H1 (cell line): ENCODE measurements at regions not wholly inside any gene's neighbourhood (a gene's known extent, or its start where the extent isn't known, plus 50 kb on each side); places are given as distances from the start of the nearest gene placed in this dataset.

Experiments
- CTCF ChIA-PET: fragments of 300-600 bp; sonication (Branson Sonifier 250); formaldehyde crosslinking; loops from one replicate; lab custom pipeline; 2021; ENCODE audit not compliant: partially characterized antibody; lab: Charles Lee
- POLR2A ChIA-PET: fragments of 300-600 bp; sonication (Branson Sonifier 250); formaldehyde crosslinking; loops from one replicate; lab custom pipeline; 2021; ENCODE audit warnings: inconsistent platforms; ENCODE audit not compliant: partially characterized antibody; lab: Charles Lee
- DNase-seq, 2 experiments: peaks; one replicate each; pipeline versions ENCODE4 v3.0.0 to v3.0.0-alpha.2; 2010 to 2022; ENCODE audit warnings: low spot score in 2 of 2, low read depth in 1 of 2, mixed read lengths in 1 of 2
- FAIRE-seq: peaks from 2 replicates; lab custom pipeline; 2011; peaks lifted over from hg19 to GRCh38; lab: Jason Lieb, UNC
- H2AFZ ChIP-seq: 2 replicates; pipeline ENCODE4 v1.8.1; 2012; ENCODE audit warnings: low read length, inconsistent platforms
- H2AK5ac ChIP-seq: 2 replicates; pipeline ENCODE4 v1.6.1; 2013; ENCODE audit warnings: low read depth, low read length
- H2BK120ac ChIP-seq: replicated peaks from 2 replicates; pipeline ENCODE3; 2013; ENCODE audit warnings: low read depth, low read length, inconsistent platforms
- H2BK12ac ChIP-seq: 2 replicates; pipeline ENCODE4 v1.6.1; 2013; ENCODE audit warnings: low read depth, low read length
- H2BK15ac ChIP-seq: 2 replicates; pipeline ENCODE4 v1.6.1; 2013; ENCODE audit warnings: low read length
- H2BK20ac ChIP-seq: 2 replicates; pipeline ENCODE4 v1.6.1; 2013; ENCODE audit warnings: low read length
- H2BK5ac ChIP-seq: 2 replicates; pipeline ENCODE4 v1.6.1; 2013; ENCODE audit warnings: low read depth, low read length
- H3K14ac ChIP-seq: 2 replicates; pipeline ENCODE4 v1.6.1; 2013; ENCODE audit warnings: inconsistent platforms; ENCODE audit not compliant: insufficient read length
- H3K18ac ChIP-seq: 2 replicates; pipeline ENCODE4 v1.6.1; 2013; ENCODE audit warnings: low read length; ENCODE audit errors: extremely low read depth
- H3K23ac ChIP-seq: 2 replicates; pipeline ENCODE4 v1.6.1; 2013; ENCODE audit warnings: inconsistent platforms; ENCODE audit not compliant: insufficient read length
- H3K23me2 ChIP-seq: 2 replicates; pipeline ENCODE4 v1.6.1; 2013; ENCODE audit warnings: low read depth, low read length
- H3K27ac ChIP-seq: 2 replicates; pipeline ENCODE4 v1.6.1; 2011; ENCODE audit warnings: low read depth, low read length, inconsistent platforms
- H3K27me3 ChIP-seq, 4 experiments: replicated peaks in 1 of 4; 1 replicate in 1 of 4; 2 replicates in 3 of 4; pipeline versions ENCODE4 v1.6.1 to v1.8.1; 2011 to 2013; ENCODE audit warnings: low read length in 3 of 4, mild to moderate bottlenecking in 3 of 4, inconsistent platforms in 2 of 4, mixed read lengths in 2 of 4, moderate library complexity in 1 of 4; ENCODE audit not compliant: control insufficient read depth in 3 of 4, insufficient read depth in 3 of 4; ENCODE audit errors: extremely low read depth in 1 of 4
- H3K36me3 ChIP-seq, 4 experiments: 2 replicates each; pipeline versions ENCODE4 v1.6.1 to v1.8.1; 2011 to 2013; ENCODE audit warnings: mild to moderate bottlenecking in 4 of 4, low read length in 3 of 4, moderate library complexity in 2 of 4, control low read depth in 1 of 4, inconsistent platforms in 1 of 4; ENCODE audit not compliant: insufficient read depth in 4 of 4, control insufficient read depth in 2 of 4
- H3K4ac ChIP-seq: replicated peaks from 2 replicates; pipeline ENCODE3; 2013; ENCODE audit warnings: low read length, low read depth, mixed read lengths, inconsistent platforms; ENCODE audit not compliant: insufficient read length
- H3K4me1 ChIP-seq, 4 experiments: replicated peaks in 1 of 4; 1 replicate in 1 of 4; 2 replicates in 3 of 4; pipeline versions ENCODE4 v1.6.1 to v1.8.1; 2011 to 2013; ENCODE audit warnings: low read length in 3 of 4, inconsistent platforms in 2 of 4, mixed read lengths in 1 of 4; ENCODE audit not compliant: insufficient read depth in 4 of 4, control insufficient read depth in 3 of 4
- H3K4me2 ChIP-seq, 2 experiments: 2 replicates each; pipeline versions ENCODE4 v1.6.1 to v1.8.1; 2011 to 2013; ENCODE audit warnings: low read depth in 2 of 2, low read length in 2 of 2, control low read depth in 1 of 2, inconsistent platforms in 1 of 2, mild to moderate bottlenecking in 1 of 2; ENCODE audit not compliant: insufficient read depth in 1 of 2
- H3K4me3 ChIP-seq, 4 experiments: fragments of 200-600, 300-600 bp in 1 of 4; sonication (generic), shearing (Covaris generic), sonication (Bioruptor Twin) in 1 of 4; 2 replicates each; pipeline versions ENCODE4 v1.5.1 to v1.8.1; 2011 to 2016; ENCODE audit warnings: low read length in 4 of 4, low read depth in 3 of 4, control low read depth in 2 of 4, inconsistent platforms in 2 of 4, mild to moderate bottlenecking in 2 of 4, mixed read lengths in 1 of 4, moderate library complexity in 1 of 4; ENCODE audit not compliant: insufficient read depth in 2 of 4; ENCODE audit errors: extremely low read depth in 1 of 4
- H3K56ac ChIP-seq: replicated peaks from 2 replicates; pipeline ENCODE3; 2013; ENCODE audit warnings: low read depth, mild to moderate bottlenecking, mixed read lengths, low read length, inconsistent platforms; ENCODE audit not compliant: insufficient read length
- H3K79me1 ChIP-seq: 2 replicates; pipeline ENCODE4 v1.6.1; 2013; ENCODE audit warnings: low read depth, low read length, control low read depth
- H3K79me2 ChIP-seq, 2 experiments: 2 replicates each; pipeline versions ENCODE4 v1.6.1 to v1.8.1; 2012 to 2013; ENCODE audit warnings: low read length in 2 of 2, mild to moderate bottlenecking in 2 of 2, inconsistent platforms in 1 of 2; ENCODE audit not compliant: insufficient read depth in 2 of 2, control insufficient read depth in 1 of 2
- H3K9ac ChIP-seq, 4 experiments: replicated peaks in 1 of 4; 1 replicate in 1 of 4; 2 replicates in 3 of 4; pipeline versions ENCODE4 v1.6.1 to v1.8.1; 2011 to 2013; ENCODE audit warnings: low read depth in 3 of 4, low read length in 3 of 4, control low read depth in 2 of 4, mild to moderate bottlenecking in 2 of 4, moderate library complexity in 2 of 4, inconsistent platforms in 1 of 4; ENCODE audit errors: extremely low read depth in 1 of 4
- H3K9me3 ChIP-seq, 2 experiments: 2 replicates each; pipeline versions ENCODE4 v1.6.1 to v1.8.1; 2012 to 2013; ENCODE audit warnings: mild to moderate bottlenecking in 2 of 2, moderate library complexity in 2 of 2, control low read depth in 1 of 2, inconsistent platforms in 1 of 2, low read depth in 1 of 2, low read length in 1 of 2, mixed read lengths in 1 of 2; ENCODE audit not compliant: insufficient read depth in 2 of 2
- H4K20me1 ChIP-seq, 2 experiments: replicated peaks in 1 of 2; 2 replicates each; pipeline versions ENCODE3 to v1.8.1; 2011 to 2013; ENCODE audit warnings: inconsistent platforms in 2 of 2, low read length in 2 of 2, mild to moderate bottlenecking in 1 of 2; ENCODE audit not compliant: insufficient read depth in 2 of 2, control insufficient read depth in 1 of 2
- H4K5ac ChIP-seq: 2 replicates; pipeline ENCODE4 v1.6.1; 2013; ENCODE audit warnings: low read length, low read depth, mixed read lengths, inconsistent platforms; ENCODE audit not compliant: insufficient read length
- H4K8ac ChIP-seq: 2 replicates; pipeline ENCODE4 v1.8.0; 2013; ENCODE audit warnings: mild to moderate bottlenecking, moderate library complexity, low read length, inconsistent platforms; ENCODE audit not compliant: insufficient read depth; ENCODE audit errors: extremely low read depth
- H4K91ac ChIP-seq: replicated peaks from 2 replicates; pipeline ENCODE3; 2013; ENCODE audit warnings: low read length, mixed read lengths, inconsistent platforms; ENCODE audit not compliant: insufficient read length
- BCL11A ChIP-seq, 2 experiments: IDR thresholded peaks; one replicate each; pipeline ENCODE4 v1.6.1; 2011; ENCODE audit warnings: low read depth in 2 of 2, low read length in 2 of 2, mild to moderate bottlenecking in 2 of 2
- CBX5 ChIP-seq: fragments of 300-800, 300-1000 bp; sonication (generic); IDR thresholded peaks from 2 replicates; pipeline ENCODE4 v1.7.1; 2016; ENCODE audit warnings: antibody characterized with exemption, low read length, low read depth
- CEBPB ChIP-seq: IDR thresholded peaks from 2 replicates; pipeline ENCODE4 v1.6.1; 2012; ENCODE audit warnings: low read depth, low read length
- CHD2 ChIP-seq: IDR thresholded peaks from 2 replicates; pipeline ENCODE4 v1.6.1; 2012; ENCODE audit warnings: low read length, improper control_type of control experiment
- SAP30 ChIP-seq: fragments of 300-600 bp; sonication (generic); IDR thresholded peaks from 2 replicates; pipeline ENCODE4 v1.7.1; 2012; ENCODE audit warnings: low read length, moderate library complexity, mild to moderate bottlenecking, inconsistent platforms; ENCODE audit not compliant: insufficient read depth, insufficient replicate concordance
- SIN3A ChIP-seq, 2 experiments: IDR thresholded peaks in 1 of 2; conservative IDR thresholded peaks in 1 of 2; 2 replicates each; pipeline ENCODE4 v1.6.1; 2011 to 2012; ENCODE audit warnings: low read length in 2 of 2, improper control_type of control experiment in 1 of 2, low read depth in 1 of 2, mild to moderate bottlenecking in 1 of 2
- WGBS, 2 experiments: shearing (Covaris generic) in 1 of 2; methylation state at CpG; one replicate each; pipeline versions ENCODE4 v1.1.6 to v1.1.7; 2013 to 2015; ENCODE audit warnings: low lambda C conversion rate in 2 of 2, mixed read lengths in 2 of 2, inconsistent platforms in 1 of 2, low coverage in 1 of 2, missing lambda C conversion rate in 1 of 2; ENCODE audit not compliant: insufficient replicate concordance in 2 of 2, insufficient coverage in 1 of 2, insufficient read length in 1 of 2; ENCODE audit errors: extremely low coverage in 1 of 2, missing lambda C conversion rate in 1 of 2; 5-methylcytosine and 5-hydroxymethylcytosine counted together
- TF ChIP-seq, protein P1 (sequence below): IDR thresholded peaks from 2 replicates; pipeline ENCODE4 v1.6.1; 2012; ENCODE audit warnings: inconsistent platforms

DNA sequence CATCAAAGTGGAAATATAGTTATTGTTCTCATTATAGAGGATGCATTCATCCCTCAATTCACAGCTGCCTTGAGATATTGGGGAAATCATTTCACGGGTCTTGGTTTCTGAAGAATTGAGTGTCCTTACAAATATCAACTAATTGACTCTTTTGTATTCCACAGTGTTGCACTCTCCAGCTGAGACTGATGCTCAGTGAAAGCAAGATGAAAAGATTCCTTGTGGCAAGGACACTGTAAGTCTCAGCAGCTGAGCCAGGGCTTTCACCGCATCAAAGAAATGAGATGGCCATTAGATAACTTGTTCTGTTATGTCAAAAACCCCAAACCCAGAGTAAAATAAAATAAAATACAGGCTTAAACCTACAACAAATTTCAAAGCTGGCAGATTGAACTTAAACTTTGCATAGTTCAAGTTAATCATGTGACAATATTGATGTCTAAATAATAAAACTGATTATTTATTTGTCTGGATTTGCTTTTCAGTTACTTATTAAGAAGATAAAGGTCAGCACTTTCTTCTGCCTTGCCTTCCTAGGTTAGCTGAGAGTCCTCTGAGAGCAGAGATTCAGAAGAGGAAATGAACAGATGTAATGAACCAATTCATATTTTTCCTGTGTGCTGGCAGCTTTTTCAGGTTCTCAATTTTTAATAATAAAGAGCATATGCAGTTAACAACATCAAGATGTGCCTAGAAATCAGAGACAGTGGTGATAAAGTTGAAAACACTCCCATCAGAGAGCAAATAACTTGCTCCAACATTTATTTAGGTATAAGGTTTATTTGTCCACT is 82.4 kb upstream of the SMLR1 start:
- H3K27me3 ChIP-seq: no peaks in the 10 kb centered on the region
- H2BK120ac ChIP-seq: no peak overlapping the region
- no peak overlapping the region for H4K5ac ChIP-seq
- H3K27ac ChIP-seq: no peak overlapping the region
- no peak overlapping the region for H3K23ac ChIP-seq
- no peak for DNase-seq
- no peaks in the 10 kb centered on the region for H3K4me1 ChIP-seq
- no peak overlapping the region for H4K8ac ChIP-seq
- WGBS, 2 experiments: 96% methylated on average over 2 of the region's 2 CpGs; no CpG with 5 or more reads in 1 of the 2 experiments
- H3K9ac ChIP-seq: no peak overlapping the region
- no peak overlapping the region for H2AFZ ChIP-seq
- H3K9me3 ChIP-seq: no peaks in the 10 kb centered on the region
- H3K4ac ChIP-seq: no peak overlapping the region
- H2BK5ac ChIP-seq: no peak overlapping the region
- H2AK5ac ChIP-seq: no peak overlapping the region
- no peak overlapping the region for H2BK15ac ChIP-seq
- no peaks in the 10 kb centered on the region for H3K79me1 ChIP-seq
- no peak overlapping the region for H3K4me3 ChIP-seq
- FAIRE-seq: no peak
- H3K14ac ChIP-seq: no peak overlapping the region
- H4K20me1 ChIP-seq: no peaks in the 10 kb centered on the region
- no peak overlapping the region for H3K18ac ChIP-seq
- H3K56ac ChIP-seq: no peak overlapping the region
- H2BK20ac ChIP-seq: no peak overlapping the region
- no peaks in the 10 kb centered on the region for H3K79me2 ChIP-seq
- no peak overlapping the region for H4K91ac ChIP-seq
- no peak overlapping the region for H2BK12ac ChIP-seq
- ChIA-PET POLR2A (no interaction called here), CTCF (interaction anchor here (0.5 to 3.5 kb wide), 8 partner anchors 10 to 654 kb away, joined by 3 to 19 read pairs (median 4); no protein-coding TSS in a partner anchor)
- no peaks in the 10 kb centered on the region for H3K36me3 ChIP-seq
- H3K4me2 ChIP-seq: no peak overlapping the region
- no peaks in the 10 kb centered on the region for H3K23me2 ChIP-seq
- TF ChIP-seq BCL11A (IDR thresholded peaks at IDR 0.05; ENCODE audit: low read depth in 2 of 2, low read length in 2 of 2) (no peak), CBX5 (no peak), SIN3A (conservative IDR thresholded peaks at IDR 0.05 in 1 of 2, IDR thresholded peaks at IDR 0.05 in 1 of 2; ENCODE audit: low read depth in 1 of 2, low read length in 2 of 2) (no peak), CHD2 (no peak), SAP30 (no peak), CEBPB (no peak)
- TF ChIP-seq, protein P1, sequence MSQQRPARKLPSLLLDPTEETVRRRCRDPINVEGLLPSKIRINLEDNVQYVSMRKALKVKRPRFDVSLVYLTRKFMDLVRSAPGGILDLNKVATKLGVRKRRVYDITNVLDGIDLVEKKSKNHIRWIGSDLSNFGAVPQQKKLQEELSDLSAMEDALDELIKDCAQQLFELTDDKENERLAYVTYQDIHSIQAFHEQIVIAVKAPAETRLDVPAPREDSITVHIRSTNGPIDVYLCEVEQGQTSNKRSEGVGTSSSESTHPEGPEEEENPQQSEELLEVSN: no peak
